Large intestine (tissue), 3 donors: ENCODE measurements at regions not wholly inside any gene's neighbourhood (a gene's known extent, or its start where the extent isn't known, plus 50 kb on each side); places are given as distances from the start of the nearest gene placed in this dataset.

ENCODE experiments used
- DNase-seq, 2 donors: peaks; one replicate each; pipeline versions ENCODE4 v3.0.0 to v3.0.0-alpha.2; 2013
- H3K27ac ChIP-seq: one replicate; pipeline ENCODE4 v1.5.1; 2013; ENCODE audit warnings: low read length
- H3K27me3 ChIP-seq: 2 replicates; pipeline ENCODE4 v1.6.1; 2013; ENCODE audit warnings: low read length; ENCODE audit not compliant: control insufficient read depth, insufficient read depth
- H3K36me3 ChIP-seq: 2 replicates; pipeline ENCODE4 v1.6.1; 2013; ENCODE audit warnings: low read length; ENCODE audit not compliant: control insufficient read depth, insufficient read depth
- H3K4me1 ChIP-seq: one replicate; pipeline ENCODE4 v1.6.1; 2013; ENCODE audit warnings: low read length; ENCODE audit not compliant: control insufficient read depth, insufficient read depth
- H3K4me3 ChIP-seq: one replicate; pipeline ENCODE4 v1.5.1; 2013; ENCODE audit warnings: low read length
- H3K9me3 ChIP-seq: one replicate; pipeline ENCODE4 v1.6.1; 2013; ENCODE audit warnings: mild to moderate bottlenecking, low read depth, low read length, moderate library complexity; ENCODE audit not compliant: control insufficient read depth
- WGBS: methylation state at CpG from one replicate; pipeline ENCODE4 v1.1.5; 2013; ENCODE audit warnings: low lambda C conversion rate; ENCODE audit not compliant: insufficient coverage; 5-methylcytosine and 5-hydroxymethylcytosine counted together

DNA sequence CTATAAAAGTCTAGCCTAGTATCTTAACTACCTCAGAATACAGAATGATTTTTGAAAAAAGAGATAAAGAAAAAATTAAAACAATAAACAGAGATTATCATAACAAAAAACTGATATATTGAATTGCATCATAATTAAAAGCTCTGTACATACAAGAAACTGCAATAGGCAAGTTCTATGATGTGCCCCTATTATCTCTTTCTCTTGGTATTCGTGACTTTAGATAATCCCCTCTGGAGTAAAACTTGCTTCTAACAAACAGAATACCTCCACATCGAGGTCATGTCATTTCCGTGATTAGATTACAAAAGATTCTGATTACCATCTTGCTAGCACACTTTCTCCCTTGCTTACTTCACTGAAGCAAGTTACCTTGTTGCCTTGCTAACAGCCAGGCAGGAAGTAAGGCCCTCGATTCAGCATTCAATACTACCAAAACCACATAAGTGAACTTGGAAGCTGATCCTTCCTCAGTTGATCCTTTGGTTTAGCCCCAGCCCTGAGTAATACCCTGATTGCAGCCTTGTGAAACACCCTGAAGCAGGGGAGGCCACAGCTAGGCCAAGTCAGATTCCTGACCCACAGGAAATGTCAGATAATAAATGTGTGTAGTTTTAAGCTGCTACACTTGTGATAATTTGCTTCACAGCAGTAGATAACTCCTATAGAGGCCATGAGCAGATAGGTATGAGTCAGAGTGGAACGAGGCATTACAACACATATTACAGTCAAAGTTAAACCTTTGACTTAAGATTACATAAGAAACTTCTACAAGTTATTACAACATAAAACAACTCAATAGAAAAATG lies 53.7 kb upstream of the TMX4 start:
- Histone ChIP-seq H3K27ac (peak overlapping the region; percentile 37), H3K4me3 (no peak overlapping the region), H3K9me3 (no peaks in the 10 kb centered on the region), H3K36me3 (no peaks in the 10 kb centered on the region), H3K27me3 (no peaks in the 10 kb centered on the region), H3K4me1 (no peaks in the 10 kb centered on the region)
- WGBS = no CpG with 5 or more reads among the region's 5 CpGs
- peak; percentile 76 to 89 for DNase-seq

DNA sequence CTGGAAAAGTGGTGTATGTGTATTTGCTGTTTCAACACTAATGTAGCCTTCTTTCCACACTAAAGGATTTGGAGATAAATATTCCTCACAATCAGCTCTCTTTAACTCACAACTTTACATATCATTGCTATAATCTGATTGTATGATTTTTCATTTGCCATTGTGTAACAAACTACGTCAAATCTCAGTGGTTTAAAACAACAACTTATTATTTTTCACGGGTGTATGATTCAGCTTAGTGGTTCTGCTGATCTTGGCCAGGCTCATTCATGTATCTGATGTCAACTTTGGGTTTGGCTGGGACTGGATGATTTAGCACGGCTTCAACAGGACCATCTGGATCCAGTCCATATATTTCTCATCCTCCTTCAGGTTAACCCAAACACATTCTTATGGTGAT lies 55.4 kb upstream of the TMX4 start:
- Histone ChIP-seq H3K36me3 (no peaks in the 10 kb centered on the region), H3K4me3 (no peak overlapping the region), H3K27ac (no peak overlapping the region), H3K9me3 (no peaks in the 10 kb centered on the region), H3K4me1 (no peaks in the 10 kb centered on the region), H3K27me3 (no peaks in the 10 kb centered on the region)
- WGBS = no CpG with 5 or more reads among the region's 3 CpGs
- DNase-seq = no peak

GRCh38 chr20:8076306-8077136 lies 55.5 kb upstream of the PLCB1 start:
- no peaks in the 10 kb centered on the region for H3K27me3 ChIP-seq
- H3K36me3 ChIP-seq = no peaks in the 10 kb centered on the region
- H3K4me3 ChIP-seq = no peak overlapping the region
- 80% methylated on average over 2 of the region's 3 CpGs for WGBS
- no peak for DNase-seq
- no peak overlapping the region for H3K27ac ChIP-seq
- H3K9me3 ChIP-seq = no peaks in the 10 kb centered on the region
- H3K4me1 ChIP-seq = no peaks in the 10 kb centered on the region

- 53% methylated on average over 2 of the region's 2 CpGs for WGBS
- H3K36me3 ChIP-seq = no peaks in the 10 kb centered on the region
- H3K4me3 ChIP-seq = no peak overlapping the region
- no peak for DNase-seq
- H3K27me3 ChIP-seq = no peaks in the 10 kb centered on the region
- no peaks in the 10 kb centered on the region for H3K9me3 ChIP-seq
- H3K27ac ChIP-seq = no peak overlapping the region
- no peaks in the 10 kb centered on the region for H3K4me1 ChIP-seq
Observed at GRCh38 chr20:8077137-8077466, 55.0 kb upstream of the PLCB1 start.

- 80% methylated on average over 1 of the region's 4 CpGs for WGBS
- H3K27ac ChIP-seq = no peak overlapping the region
Observed at GRCh38 chr20:8078528-8078914, 53.5 kb upstream of the PLCB1 start.

DNA sequence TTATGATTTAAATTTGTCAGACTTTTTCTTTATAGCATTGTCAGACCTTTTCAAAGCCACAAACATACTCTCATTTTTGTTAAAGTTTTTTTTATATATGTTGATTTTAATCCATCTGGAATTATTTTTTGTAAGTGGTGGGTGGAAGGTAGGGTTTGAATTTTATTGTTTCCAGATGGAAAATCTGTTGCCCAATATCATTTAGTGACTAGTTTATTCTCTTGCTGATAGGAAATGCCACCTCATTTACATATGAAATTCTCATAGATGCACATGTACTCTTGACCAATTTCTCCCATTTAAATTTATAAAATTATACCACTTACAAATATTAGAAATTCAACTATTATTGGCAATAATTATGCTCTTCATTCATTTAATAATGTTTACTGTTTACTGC lies 52.1 kb upstream of the PLCB1 start:
- Histone ChIP-seq H3K9me3 (no peaks in the 10 kb centered on the region), H3K27me3 (no peaks in the 10 kb centered on the region), H3K27ac (no peak overlapping the region), H3K4me3 (no peak overlapping the region), H3K4me1 (no peaks in the 10 kb centered on the region), H3K36me3 (no peaks in the 10 kb centered on the region)
- DNase-seq = no peak

More at GRCh38 chr20:8078528-8078914, 53.5 kb upstream of the PLCB1 start:
- Histone ChIP-seq H3K4me1 (no peaks in the 10 kb centered on the region), H3K9me3 (no peaks in the 10 kb centered on the region), H3K27me3 (no peaks in the 10 kb centered on the region), H3K4me3 (no peak overlapping the region), H3K36me3 (no peaks in the 10 kb centered on the region)
- DNase-seq = peak in 1 of 2 donors; percentile 15

DNA sequence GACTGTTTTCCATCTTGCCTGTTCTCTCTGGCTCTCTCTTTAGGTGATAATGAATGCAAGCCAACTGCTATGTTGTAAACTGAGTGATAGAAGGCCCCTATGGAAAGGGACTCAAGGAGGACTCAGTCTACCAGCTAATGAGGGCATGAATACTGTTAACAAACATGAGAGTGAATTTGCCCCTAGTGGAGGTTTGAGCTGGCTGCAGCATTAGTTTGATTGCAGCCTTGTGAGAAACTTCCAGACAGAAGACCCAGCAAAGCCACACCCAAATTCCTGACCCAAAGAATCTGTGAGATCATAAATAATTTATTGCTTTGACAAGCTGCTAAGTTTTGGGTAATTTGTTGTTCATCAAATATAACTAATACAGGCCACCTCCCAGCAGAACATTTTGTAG lies 50.0 kb upstream of the PLCB1 start:
- DNase-seq = no peak
- Histone ChIP-seq H3K36me3 (no peaks in the 10 kb centered on the region), H3K27ac (no peak overlapping the region), H3K9me3 (no peaks in the 10 kb centered on the region), H3K4me3 (no peak overlapping the region), H3K27me3 (no peaks in the 10 kb centered on the region), H3K4me1 (no peaks in the 10 kb centered on the region)
